Activated CD4-positive, alpha-beta T cell treated with anti-CD3 and anti-CD28 coated beads, Interleukin-2, amount 10 ng/mL, durations not matched to agents 7 days and 5 days (primary cell): ENCODE measurements at regions not wholly inside any gene's neighbourhood (a gene's known extent, or its start where the extent isn't known, plus 50 kb on each side); places are given as distances from the start of the nearest gene placed in this dataset.
A peak's percentile ranks its signal among the peaks of the same experiment; 100 is the strongest.

Experiments
- CTCF ChIA-PET: fragments of 350-600 bp; sonication (Branson Sonifier 250); formaldehyde crosslinking; loops from one replicate; lab custom pipeline; 2021; ENCODE audit warnings: antibody characterized with exemption; lab: Charles Lee
- POLR2A ChIA-PET: fragments of 350-600 bp; sonication (Branson Sonifier 250); formaldehyde crosslinking; loops from one replicate; lab custom pipeline; 2021; ENCODE audit warnings: antibody characterized with exemption; lab: Charles Lee
- DNase-seq: peaks from one replicate; pipeline ENCODE4 v3.0.0-alpha.2; 2020
- H3K27ac Mint-ChIP-seq: one replicate; pipeline ENCODE4 v1.8.0; 2021; ENCODE audit warnings: mild to moderate bottlenecking, moderate library complexity, mixed read lengths
- H3K27me3 Mint-ChIP-seq: one replicate; pipeline ENCODE4 v1.8.0; 2021; ENCODE audit warnings: mixed read lengths
- H3K36me3 Mint-ChIP-seq: one replicate; pipeline ENCODE4 v1.8.0; 2021; ENCODE audit warnings: low read depth, mixed read lengths
- H3K4me1 Mint-ChIP-seq: one replicate; pipeline ENCODE4 v1.8.0; 2021; ENCODE audit warnings: mixed read lengths
- H3K4me3 Mint-ChIP-seq: one replicate; pipeline ENCODE4 v1.8.0; 2021; ENCODE audit warnings: mild to moderate bottlenecking, moderate library complexity, mixed read lengths
- H3K9me3 Mint-ChIP-seq: one replicate; pipeline ENCODE4 v1.8.0; 2021; ENCODE audit warnings: mixed read lengths

- H3K27ac Mint-ChIP-seq, result no peak overlapping the region
- no peaks in the 10 kb centered on the region for H3K9me3 Mint-ChIP-seq
- H3K27me3 Mint-ChIP-seq, result peaks cover 23% of the 10 kb centered on the region
- CTCF ChIA-PET, result no interaction called here
- H3K4me3 Mint-ChIP-seq, result peak overlapping the region; percentile 44
- peaks cover 3% of the 10 kb centered on the region for H3K4me1 Mint-ChIP-seq
- no peaks in the 10 kb centered on the region for H3K36me3 Mint-ChIP-seq
- POLR2A ChIA-PET, result no interaction called here
- no peak for DNase-seq
Measured at GRCh38 chr16:50467559-50467942, 80.6 kb upstream of the NKD1 start.

GRCh38 chr16:50466170-50466569 lies 82.0 kb upstream of the NKD1 start:
- peaks cover 23% of the 10 kb centered on the region for H3K27me3 Mint-ChIP-seq
- no peak overlapping the region for H3K27ac Mint-ChIP-seq
- ChIA-PET POLR2A (no interaction called here), CTCF (interaction anchor here (0.9 to 1.0 kb wide), 2 partner anchors 18 to 340 kb away, joined by 3 read pairs; no protein-coding TSS in a partner anchor)
- no peak for DNase-seq
- H3K9me3 Mint-ChIP-seq, result no peaks in the 10 kb centered on the region
- no peaks in the 10 kb centered on the region for H3K36me3 Mint-ChIP-seq
- H3K4me1 Mint-ChIP-seq, result peaks cover 3% of the 10 kb centered on the region
- no peak overlapping the region for H3K4me3 Mint-ChIP-seq

GRCh38 chr16:50464325-50465290 lies 83.6 kb upstream of the NKD1 start:
- no peaks in the 10 kb centered on the region for H3K36me3 Mint-ChIP-seq
- DNase-seq, result no peak
- H3K27ac Mint-ChIP-seq, result no peak overlapping the region
- H3K4me3 Mint-ChIP-seq, result no peak overlapping the region
- peaks cover 3% of the 10 kb centered on the region for H3K4me1 Mint-ChIP-seq
- H3K9me3 Mint-ChIP-seq, result no peaks in the 10 kb centered on the region
- ChIA-PET POLR2A (no interaction called here), CTCF (interaction anchor here (0.8 kb wide), 1 partner anchor 19 kb away, joined by 3 read pairs; no protein-coding TSS in a partner anchor)
- peaks cover 23% of the 10 kb centered on the region for H3K27me3 Mint-ChIP-seq

- DNase-seq, result no peak
- POLR2A ChIA-PET, result no interaction called here
- no peak overlapping the region for H3K27ac Mint-ChIP-seq
- H3K4me1 Mint-ChIP-seq, result peaks cover 3% of the 10 kb centered on the region
- H3K36me3 Mint-ChIP-seq, result no peaks in the 10 kb centered on the region
- no peak overlapping the region for H3K4me3 Mint-ChIP-seq
- peaks cover 16% of the 10 kb centered on the region for H3K27me3 Mint-ChIP-seq
- no peaks in the 10 kb centered on the region for H3K9me3 Mint-ChIP-seq
- CTCF ChIA-PET, result no interaction called here
Measured at GRCh38 chr16:50463581-50464324, 84.4 kb upstream of the NKD1 start.

GRCh38 chr16:50462793-50463507 lies 85.2 kb upstream of the NKD1 start:
- H3K36me3 Mint-ChIP-seq, result no peaks in the 10 kb centered on the region

GRCh38 chr16:50461400-50461760 lies 86.8 kb upstream of the NKD1 start:
- Mint-ChIP-seq H3K4me1 (peaks cover 15% of the 10 kb centered on the region), H3K4me3 (no peak overlapping the region), H3K9me3 (no peaks in the 10 kb centered on the region), H3K36me3 (no peaks in the 10 kb centered on the region), H3K27ac (no peak overlapping the region), H3K27me3 (peaks cover 3% of the 10 kb centered on the region)
- no peak for DNase-seq
- POLR2A ChIA-PET, result no interaction called here
- CTCF ChIA-PET, result interaction anchor here (0.8 to 1.9 kb wide), 2 partner anchors 12 to 13 kb away, joined by 3 to 6 read pairs; no protein-coding TSS in a partner anchor

More at GRCh38 chr16:50462793-50463507, 85.2 kb upstream of the NKD1 start:
- Mint-ChIP-seq H3K4me1 (peaks cover 2% of the 10 kb centered on the region), H3K27ac (no peak overlapping the region), H3K4me3 (no peak overlapping the region), H3K9me3 (no peaks in the 10 kb centered on the region), H3K27me3 (peaks cover 12% of the 10 kb centered on the region)
- POLR2A ChIA-PET, result no interaction called here
- DNase-seq, result no peak
- CTCF ChIA-PET, result no interaction called here

- Mint-ChIP-seq H3K9me3 (no peaks in the 10 kb centered on the region), H3K27ac (no peak overlapping the region), H3K4me1 (peaks cover 15% of the 10 kb centered on the region), H3K4me3 (no peak overlapping the region), H3K27me3 (peaks cover 2% of the 10 kb centered on the region), H3K36me3 (no peaks in the 10 kb centered on the region)
- DNase-seq, result no peak
- ChIA-PET CTCF (interaction anchor here (0.5 to 1.9 kb wide), 3 partner anchors 12 to 183 kb away, joined by 3 to 6 read pairs (median 5); no protein-coding TSS in a partner anchor), POLR2A (no interaction called here)
Measured at GRCh38 chr16:50460538-50461399, 87.4 kb upstream of the NKD1 start.

GRCh38 chr16:50459496-50460080 lies 88.6 kb upstream of the NKD1 start:
- CTCF ChIA-PET, result no interaction called here
- POLR2A ChIA-PET, result no interaction called here
- Mint-ChIP-seq H3K4me3 (no peak overlapping the region), H3K27me3 (peaks cover 2% of the 10 kb centered on the region), H3K36me3 (no peaks in the 10 kb centered on the region), H3K9me3 (no peaks in the 10 kb centered on the region), H3K27ac (no peak overlapping the region), H3K4me1 (peaks cover 15% of the 10 kb centered on the region)
- DNase-seq, result no peak

- no peak overlapping the region for H3K4me3 Mint-ChIP-seq
- POLR2A ChIA-PET, result no interaction called here
- no peaks in the 10 kb centered on the region for H3K36me3 Mint-ChIP-seq
- no peak overlapping the region for H3K27ac Mint-ChIP-seq
- CTCF ChIA-PET, result no interaction called here
- DNase-seq, result no peak
- H3K4me1 Mint-ChIP-seq, result peaks cover 15% of the 10 kb centered on the region
- peaks cover 2% of the 10 kb centered on the region for H3K27me3 Mint-ChIP-seq
- no peaks in the 10 kb centered on the region for H3K9me3 Mint-ChIP-seq
Measured at GRCh38 chr16:50458667-50459495, 89.3 kb upstream of the NKD1 start.

GRCh38 chr16:50457979-50458491 lies 89.2 kb upstream of the BRD7 start:
- Mint-ChIP-seq H3K4me3 (no peak overlapping the region), H3K4me1 (peaks cover 15% of the 10 kb centered on the region), H3K27me3 (peaks cover 2% of the 10 kb centered on the region), H3K27ac (no peak overlapping the region), H3K9me3 (no peaks in the 10 kb centered on the region), H3K36me3 (no peaks in the 10 kb centered on the region)
- ChIA-PET CTCF (no interaction called here), POLR2A (no interaction called here)
- no peak for DNase-seq

- CTCF ChIA-PET, result interaction anchor here (1.1 kb wide), 1 partner anchor 81 kb away, joined by 3 read pairs; no protein-coding TSS in a partner anchor
- Mint-ChIP-seq H3K27ac (peak overlapping the region; percentile 60), H3K27me3 (peaks cover 2% of the 10 kb centered on the region)
Measured at GRCh38 chr16:50457423-50457822, 88.6 kb upstream of the BRD7 start.

More at GRCh38 chr16:50457423-50457822, 88.6 kb upstream of the BRD7 start:
- DNase-seq, result no peak
- Mint-ChIP-seq H3K4me3 (no peak overlapping the region), H3K36me3 (no peaks in the 10 kb centered on the region), H3K9me3 (no peaks in the 10 kb centered on the region), H3K4me1 (peaks cover 15% of the 10 kb centered on the region)
- POLR2A ChIA-PET, result no interaction called here
